ENCODE measurements at regions not wholly inside any gene's neighbourhood (a gene's known extent, or its start where the extent isn't known, plus 50 kb on each side); places are given as distances from the start of the nearest gene placed in this dataset.

GRCh38 chr7:20508109-20508508, 107.4 kb upstream of the ABCB5 start:
- TF ChIP-seq GATA2 (IDR thresholded peaks at IDR 0.05; ENCODE audit: low read depth, low read length) = no peak
- no peak for TF ChIP-seq GATA3 (IDR thresholded peaks at IDR 0.05; ENCODE audit: low read depth, low read length)
